Stimulated activated CD4-positive, alpha-beta T cell treated with anti-CD3 and anti-CD28 coated beads, Interleukin-12 subunit alpha, Interleukin-12 subunit beta, amount 100 ng/mL, for 48 hours (primary cell): ENCODE measurements at regions not wholly inside any gene's neighbourhood (a gene's known extent, or its start where the extent isn't known, plus 50 kb on each side); places are given as distances from the start of the nearest gene placed in this dataset.
"Not testable (repeated sequence)": the region's sequence is repeated elsewhere in the genome, so short reads cannot be mapped to it uniquely, and the experiment has no call there.

Experiments used
- DNase-seq, 3 donors: peaks; one replicate each; pipeline ENCODE4 v3.0.0-alpha.2; 2020; ENCODE audit warnings: low read depth in 2 of 3, low spot score in 1 of 3

DNA sequence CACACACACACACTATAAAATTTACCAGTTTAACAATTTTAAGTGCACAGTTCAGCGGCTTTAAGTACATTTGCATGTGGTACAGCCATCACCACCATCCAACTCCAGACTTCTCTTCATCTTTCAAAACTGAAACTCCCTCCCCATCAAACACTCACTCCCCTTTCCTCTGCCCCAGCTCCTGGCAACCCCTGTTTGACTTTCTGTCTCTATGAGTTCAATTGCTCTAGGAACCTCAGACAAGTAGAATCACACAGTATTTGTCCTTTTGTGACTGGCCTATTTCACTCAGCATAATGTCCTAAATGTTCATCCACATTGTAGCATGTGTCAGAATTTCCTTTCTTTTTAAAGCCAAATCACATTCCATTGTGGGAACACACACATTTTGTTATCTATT is 302.8 kb upstream of the FOXQ1 start:
- DNase-seq: no peak

DNA sequence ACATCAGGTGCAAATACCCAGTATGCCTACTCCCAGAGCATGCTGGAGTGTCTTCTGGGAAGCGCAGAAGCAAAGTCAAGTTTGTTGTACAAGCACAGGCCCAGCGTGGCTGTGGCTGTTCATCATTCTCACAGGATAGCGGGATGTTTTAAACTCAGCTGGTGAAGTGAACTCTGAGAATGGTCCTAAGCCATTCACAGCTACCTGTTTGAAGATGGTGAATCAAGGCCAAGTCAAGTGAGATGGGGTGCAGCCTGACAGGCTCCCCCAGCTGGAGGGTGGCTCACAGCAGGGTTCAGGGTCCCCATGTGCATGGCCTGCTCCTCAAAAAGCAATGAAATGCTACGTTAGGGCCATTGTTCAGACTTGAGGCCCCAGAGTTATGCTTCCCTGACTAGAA is 304.7 kb upstream of the FOXQ1 start:
- no peak for DNase-seq

DNA sequence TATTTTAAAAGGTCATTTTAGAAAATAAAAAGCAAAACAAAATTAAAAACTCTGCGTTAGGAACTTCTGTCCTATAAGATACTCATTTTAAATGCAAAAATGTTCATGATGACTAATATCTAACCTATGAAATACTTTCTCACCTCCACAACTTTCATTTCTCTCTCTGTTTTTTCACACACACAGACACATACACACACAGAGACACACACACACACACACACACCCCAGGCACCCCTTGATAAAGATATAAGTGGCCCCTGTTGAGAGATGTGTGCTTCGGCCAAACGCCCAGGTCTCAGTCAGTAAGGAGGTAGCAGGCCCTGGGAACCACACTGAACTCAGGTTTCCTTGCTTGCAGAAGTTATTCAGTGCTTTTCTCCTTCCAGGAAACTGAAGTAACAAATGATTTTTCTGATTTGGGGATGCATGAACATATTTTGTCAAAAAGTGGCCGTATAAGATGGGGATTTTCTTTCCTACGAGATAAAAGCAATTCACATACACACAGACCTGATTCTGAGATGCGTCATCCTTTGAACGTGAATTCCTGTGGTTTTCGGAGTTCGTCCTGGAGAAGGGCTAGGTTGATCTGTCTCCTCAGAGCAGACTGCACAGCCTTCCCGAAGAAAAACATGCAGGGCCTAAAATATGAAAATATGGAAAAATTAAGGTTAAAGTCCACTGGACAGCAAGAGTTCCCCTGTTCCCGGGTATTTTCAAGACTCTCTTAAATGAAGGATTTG is 306.8 kb upstream of the FOXQ1 start:
- no peak for DNase-seq

DNA sequence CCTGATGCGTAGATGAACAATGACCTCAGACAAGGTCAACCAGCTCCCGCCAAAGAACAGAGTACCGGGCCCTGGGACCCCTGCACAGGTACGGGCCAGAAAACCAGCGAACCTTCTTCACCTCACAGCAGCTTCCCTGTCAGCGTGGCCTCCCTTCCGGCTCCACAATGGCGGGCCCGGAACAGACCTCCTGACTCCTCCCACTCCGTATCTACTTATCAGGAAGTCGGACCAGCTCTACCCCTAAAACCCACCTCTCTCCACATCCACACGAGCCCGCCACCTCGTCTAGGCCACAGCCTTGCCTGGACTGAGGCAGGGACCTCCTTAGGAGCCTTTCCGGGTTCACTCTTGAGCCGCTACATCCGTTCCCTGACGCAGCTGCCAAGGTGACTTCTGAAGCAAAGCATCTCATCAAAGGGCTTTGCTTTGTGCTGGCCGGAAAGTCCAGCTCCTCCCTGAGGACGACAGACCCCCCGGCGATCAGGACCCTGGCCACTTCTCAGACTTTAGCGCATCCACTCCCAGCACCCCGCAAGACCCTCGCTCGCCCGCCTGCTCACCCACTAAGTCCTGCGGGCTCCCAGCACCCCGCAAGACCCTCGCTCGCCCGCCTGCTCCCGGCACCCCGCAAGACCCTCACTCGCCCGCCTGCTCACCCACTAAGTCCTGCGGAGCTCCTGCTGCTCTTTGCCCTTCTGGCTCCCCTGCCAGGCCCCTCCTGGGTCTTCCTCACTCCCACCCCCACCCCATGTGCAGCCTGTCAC is 308.3 kb upstream of the FOXQ1 start:
- no peak for DNase-seq

DNA sequence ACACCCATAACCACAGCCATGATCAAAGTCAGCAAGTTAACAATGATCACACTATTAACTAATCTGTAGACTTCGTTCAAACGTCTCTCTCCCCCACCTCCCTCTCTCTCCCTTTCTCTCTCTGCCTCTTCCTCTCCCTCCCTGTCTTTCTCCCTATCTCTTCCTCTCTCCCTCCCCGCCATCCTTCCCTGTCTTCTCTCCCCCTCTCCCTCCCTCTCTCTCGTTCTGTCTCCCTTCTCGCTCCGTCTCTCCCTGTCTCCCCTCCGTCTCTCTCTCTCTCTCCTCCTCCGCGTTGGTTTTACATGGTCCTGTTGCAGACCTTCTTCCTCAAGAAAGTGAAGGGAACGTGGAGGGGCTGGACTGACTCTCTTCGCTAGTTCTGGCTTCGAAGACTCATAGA is 308.9 kb upstream of the FOXQ1 start:
- DNase-seq: no peak

DNA sequence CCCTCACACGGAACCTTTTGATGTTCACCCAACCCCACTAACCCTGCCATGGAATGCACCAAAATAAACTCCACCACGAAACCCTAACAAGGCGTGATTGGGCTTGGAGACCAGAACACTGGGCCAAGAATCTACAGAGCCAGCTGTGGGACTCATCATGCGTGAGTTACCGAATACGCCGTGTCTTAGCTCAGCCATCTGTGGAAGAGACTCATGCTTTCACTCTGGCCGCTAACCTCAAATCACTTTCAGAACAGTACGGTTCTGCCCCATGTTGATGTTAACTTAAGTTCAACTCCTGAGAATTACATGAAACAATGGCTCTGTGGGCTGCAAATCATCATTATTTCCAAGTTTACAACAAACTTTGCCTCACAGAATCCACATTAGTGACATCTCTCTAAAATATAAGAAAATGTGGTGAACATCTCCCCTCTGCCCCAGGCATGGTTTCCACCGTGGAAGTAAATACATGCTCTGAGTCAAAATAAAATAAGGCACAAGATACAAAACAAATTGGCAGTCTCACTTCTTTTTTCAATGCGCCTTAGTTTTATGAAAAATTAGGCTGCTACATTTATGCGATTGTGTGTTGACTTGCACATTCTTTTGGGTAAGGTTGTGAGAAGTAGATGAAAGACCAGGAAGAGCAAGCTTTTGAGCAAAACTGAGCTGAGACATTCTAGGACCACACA is 308.9 kb upstream of the EXOC2 start:
- DNase-seq: no peak

DNA sequence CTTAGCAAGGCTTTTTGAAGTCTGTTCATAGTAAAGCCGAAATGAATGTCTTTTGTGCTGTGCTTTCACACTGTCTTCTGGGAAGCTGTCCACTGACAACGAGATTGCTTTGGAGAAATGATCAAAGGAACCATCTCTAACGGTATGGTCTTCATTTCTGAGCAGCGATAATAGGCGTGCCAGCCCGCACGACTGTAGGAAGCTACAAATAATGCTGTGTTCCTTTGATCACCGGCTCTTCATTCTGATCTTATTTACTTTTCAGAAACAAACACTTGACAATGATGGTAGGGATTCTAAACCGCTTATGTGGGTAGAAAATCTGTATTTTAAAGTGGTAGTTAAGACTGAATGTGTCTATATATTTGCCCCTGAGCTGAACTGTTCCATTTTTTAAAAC is 306.6 kb upstream of the EXOC2 start:
- no peak for DNase-seq

DNA sequence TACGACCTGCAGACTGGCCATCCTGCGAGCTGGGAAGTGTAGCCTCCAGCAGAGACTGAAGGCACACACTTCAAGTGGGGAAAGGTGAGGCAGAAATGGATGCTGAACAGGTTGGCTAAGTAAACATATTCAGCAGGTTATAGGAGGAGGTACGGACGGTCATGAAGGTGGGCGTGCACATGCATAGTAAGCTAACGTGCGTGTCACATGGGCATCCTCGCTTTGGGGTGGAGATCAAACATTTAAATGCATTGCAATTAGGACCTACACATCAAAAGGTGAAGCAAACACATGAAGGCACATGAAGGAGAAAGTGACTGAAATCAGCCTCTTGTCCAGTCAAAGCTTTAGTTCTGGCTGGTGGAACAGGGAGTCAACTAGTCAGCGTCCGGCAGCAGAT is 305.6 kb upstream of the EXOC2 start:
- DNase-seq: no peak

DNA sequence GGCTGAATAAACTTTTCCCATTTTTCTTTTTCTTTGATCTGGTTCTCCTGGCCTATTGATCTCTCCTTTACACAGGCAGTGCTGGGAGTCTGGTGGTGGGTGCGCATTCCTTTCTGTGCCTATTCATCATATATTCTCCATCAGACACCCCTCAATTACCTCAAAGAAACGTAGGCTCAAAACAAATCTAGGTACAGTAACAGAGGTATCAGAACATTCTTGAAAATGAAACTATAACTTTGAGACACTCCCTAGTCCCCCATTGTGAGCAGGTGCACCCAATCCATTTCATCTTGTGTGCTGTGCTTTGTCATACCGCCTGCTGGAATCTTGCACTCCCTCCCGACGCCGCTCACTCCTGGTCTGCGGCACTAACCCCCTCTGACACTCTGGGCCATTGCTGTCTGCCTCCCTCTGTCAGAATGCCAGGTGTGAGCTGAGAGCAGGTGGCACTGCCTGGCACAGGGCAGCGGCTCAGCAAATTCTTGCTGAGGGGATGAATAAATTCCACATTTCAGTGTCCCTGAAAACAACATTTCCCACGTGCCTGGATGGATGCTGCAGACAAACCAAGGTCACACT is 303.4 kb upstream of the EXOC2 start:
- DNase-seq: no peak

DNA sequence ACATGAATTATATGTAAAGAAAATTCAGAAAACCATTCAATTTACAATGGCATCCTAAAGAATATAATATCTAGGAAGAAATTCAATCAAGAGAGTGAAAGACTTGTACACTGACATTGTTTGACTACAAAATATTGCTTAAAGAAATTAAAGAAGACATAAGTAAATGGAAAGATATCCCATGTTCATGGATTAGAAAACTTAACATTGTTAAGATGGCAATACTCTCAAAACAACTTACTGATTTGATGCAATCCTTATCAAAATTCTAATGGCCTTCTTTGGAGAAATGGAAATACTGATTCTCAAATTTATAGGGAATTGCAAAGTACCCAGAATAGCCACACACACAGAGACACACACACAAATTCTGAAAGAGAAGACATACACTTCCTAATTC is 298.3 kb upstream of the EXOC2 start:
- DNase-seq: no peak

DNA sequence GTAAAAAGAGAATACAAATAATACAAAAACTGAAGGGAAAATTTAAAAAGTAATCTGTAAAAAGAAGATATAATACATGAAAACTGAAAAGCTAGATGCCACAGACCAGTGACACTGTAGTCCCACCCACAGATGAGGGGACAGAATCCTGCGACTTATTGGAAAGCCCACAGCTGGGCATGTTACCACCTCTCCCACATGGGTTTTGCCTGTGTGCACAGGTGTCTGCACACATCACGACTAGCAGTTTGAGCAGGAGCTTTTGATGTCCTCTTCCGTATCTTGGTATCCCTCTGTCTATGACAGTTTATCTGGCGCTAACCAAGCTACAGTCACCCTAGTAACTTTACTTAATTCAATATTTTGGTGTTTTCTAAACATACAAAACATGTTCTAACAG is 291.1 kb upstream of the EXOC2 start:
- no peak for DNase-seq

DNA sequence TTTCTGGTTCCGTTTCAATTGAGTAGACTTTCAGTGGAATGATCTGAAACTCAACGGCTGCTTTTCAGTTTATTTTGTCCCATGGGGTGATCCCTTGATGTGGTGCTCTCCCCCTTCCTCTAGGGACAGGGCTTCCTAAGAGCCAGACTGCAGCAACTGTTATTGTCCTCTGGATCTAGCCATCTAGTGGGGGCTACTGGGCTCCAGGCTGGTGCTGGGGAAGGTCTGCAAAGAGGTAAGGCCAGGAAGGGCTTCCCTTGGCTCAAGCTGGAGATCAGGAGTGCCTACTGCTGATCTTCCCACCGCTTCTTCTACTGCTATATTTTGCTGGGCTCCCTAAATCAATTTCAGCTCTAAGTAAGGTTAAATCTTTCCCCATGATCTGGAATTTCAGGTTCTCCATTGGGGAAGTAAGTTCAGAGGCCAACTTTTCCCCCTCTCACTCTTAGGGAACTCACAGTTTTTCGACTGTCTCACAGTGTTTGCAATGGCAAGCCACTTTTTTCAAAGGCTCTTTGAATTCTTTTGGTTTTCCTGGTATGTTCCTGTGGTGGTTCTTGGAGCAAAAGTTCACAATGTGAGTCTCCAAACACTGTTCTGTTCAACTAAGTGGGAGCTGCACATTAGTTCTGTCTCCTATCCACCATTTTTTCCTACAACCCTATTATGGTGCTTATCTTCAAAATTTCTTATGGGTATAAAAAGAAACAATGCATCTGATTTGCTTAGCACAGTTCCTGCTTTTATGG is 286.2 kb upstream of the EXOC2 start:
- DNase-seq: no peak

DNA sequence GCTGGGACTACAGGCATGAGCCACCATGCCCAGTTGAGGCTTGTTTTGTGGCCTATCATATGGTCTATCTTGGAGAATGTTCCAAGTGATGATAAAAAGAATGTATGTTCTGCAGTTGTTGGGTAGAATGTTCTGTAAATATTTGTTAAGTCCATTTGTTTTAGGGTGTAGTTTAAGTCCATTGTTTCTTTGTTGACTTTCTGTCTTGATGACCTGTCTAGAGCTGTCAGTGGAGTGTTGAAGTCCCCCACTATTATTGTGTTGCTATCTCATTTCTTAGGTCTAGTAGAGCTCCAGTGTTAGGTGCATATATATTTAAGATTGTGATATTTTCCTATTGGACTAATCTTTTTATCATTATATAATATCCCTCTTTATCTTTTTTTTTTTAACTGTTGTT is 284.3 kb upstream of the EXOC2 start:
- DNase-seq: not testable (repeated sequence)

DNA sequence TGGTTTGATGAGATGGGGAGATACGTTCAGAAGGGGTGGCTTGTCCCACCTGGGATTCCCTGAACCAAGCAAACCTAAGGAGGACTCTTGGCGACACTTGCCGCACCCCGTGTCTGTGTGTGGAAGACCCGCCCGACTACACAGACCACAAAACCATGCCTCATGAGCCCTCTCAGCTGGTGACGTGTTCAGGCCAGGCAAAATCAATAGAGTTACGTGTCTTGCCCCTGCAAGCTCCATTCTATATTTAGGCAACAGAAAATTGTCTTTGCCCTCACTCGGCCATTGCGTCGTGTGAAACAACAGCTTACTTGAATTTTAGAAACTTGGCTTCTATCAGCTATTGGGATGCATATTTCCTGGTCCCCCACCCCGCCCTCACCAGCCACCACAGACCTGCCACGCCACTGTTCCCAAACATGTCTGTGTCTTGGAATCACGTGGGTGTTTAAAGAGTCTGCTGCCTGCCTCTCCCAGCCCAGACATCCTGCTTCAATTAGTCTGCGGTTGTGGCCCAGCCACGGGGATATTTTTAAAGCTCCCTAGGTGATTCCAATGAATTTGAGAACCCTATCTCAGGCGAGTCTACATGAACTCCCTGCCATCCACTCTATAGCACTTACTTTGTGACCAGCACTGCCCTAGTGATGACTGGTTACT is 279.2 kb upstream of the EXOC2 start:
- DNase-seq: no peak

DNA sequence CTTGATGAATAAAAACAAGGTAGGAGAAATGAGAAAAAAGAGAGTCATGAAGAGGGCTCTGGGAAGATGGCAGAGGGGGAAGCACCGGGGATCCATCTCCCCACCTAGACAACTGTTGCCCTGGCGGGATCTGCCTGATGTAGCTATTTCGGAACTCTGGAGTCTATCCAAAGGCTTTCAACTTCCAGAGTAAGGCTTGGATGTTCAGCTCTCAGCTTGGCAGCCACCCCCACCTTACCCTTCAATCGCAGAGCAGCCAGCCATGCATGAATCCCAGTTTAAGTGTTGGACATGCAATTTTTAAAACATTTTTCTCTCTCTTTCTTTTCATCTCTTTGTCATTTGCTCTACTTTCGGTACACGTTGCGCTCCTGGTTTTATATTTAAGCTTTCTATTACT is 275.9 kb upstream of the EXOC2 start:
- DNase-seq: no peak

DNA sequence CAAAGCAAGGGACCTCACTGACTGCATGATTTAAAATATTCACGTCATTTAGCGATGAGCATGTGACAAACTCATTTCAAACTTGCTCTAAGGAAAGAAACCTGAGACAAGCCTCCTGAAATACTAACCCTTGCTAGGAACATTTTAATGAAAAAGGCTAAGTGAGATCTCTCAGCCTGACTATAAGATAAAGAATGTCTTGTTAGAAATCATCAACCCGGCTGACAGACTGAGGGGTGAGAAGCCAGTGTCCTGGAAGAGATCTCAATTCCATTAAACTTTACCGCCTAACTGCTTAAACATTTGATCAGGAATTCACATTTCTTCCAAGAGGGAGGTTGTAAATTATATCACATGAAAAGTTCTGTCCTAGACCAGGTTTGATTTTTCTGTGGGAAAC is 274.8 kb upstream of the EXOC2 start:
- no peak for DNase-seq

DNA sequence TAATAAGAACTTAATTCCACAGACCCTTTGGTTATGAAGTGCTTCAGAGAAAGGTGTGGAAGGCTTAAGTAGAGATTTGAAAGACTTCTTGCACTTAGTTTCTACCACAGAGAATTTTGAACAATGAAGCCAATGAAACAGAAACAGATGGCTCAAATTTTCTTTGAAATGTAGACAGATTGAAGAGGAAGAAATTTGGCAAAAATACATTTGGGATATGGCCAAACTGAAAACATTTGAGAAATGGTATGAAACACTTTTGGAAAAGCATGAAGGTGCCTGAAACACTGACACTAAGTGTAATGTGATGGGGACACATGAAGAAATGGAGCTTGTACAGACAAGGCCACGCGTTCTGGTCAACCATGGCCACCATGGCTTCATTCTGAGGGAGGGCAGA is 272.4 kb upstream of the EXOC2 start:
- no peak for DNase-seq

DNA sequence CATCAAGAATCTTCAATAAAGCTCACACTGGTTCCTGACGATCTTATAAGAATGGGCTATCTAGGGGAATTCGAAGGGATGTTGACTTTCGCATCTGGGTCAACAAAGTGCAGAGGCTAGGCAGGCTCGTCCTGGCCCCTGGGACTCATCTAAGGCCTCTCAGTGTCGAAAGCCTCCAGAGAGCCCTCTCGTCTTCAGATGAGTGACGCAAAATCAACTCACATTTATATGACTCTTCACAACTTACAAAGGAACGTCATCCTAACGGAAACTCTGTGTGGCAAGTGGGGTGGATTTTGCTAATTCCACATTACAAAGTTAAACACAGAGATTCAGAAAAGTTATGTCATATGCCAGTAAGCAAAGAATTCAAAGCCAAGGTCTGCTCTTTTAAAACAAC is 270.5 kb upstream of the EXOC2 start:
- DNase-seq: no peak

DNA sequence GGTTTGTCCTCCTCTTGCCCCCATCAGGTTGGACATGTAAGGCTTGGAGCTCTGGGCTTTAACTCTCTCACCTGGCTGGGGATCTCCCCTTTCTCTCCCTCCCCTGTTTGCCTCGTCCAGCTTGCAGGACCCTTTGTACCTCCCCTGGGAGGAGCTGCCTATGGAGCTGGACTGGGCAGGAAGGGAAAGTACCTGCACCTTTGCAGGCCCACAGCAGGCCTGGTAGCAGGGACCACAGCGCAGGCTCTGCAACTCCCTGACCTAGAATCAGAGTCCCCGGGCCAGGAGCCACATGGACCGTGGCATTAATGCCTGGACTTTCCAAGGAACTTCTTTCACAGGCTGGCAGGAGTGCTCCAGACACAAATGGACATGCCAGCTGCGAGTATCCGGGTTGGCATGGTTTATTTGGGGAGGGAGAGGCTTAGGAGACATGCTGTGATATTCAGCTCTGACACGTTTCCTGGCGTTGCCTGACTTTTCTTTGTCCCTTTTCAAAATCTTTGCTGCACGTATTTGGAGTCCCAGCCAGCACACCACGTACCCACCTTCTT is 268.5 kb upstream of the EXOC2 start:
- DNase-seq: no peak

DNA sequence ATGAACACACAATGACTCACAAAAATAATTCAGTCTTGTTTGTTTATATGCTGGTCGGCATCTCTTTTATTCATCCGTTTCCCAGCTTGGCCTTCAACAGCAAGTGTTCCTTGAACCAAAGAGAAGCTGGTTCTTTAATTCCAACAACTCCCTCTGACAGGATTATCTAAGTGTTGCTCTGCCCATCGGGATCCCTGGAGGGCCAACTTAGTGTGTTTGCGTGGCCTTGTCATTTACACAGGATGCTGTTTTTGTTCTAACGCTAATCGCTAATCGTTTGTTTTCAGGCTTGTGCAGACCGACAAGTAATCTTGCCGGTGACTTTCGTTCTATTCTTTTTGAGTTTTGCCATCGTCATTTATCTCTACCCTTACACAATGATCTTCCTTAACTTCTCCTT is 267.4 kb upstream of the EXOC2 start:
- DNase-seq: no peak
